B cell (primary cell): ENCODE measurements at regions not wholly inside any gene's neighbourhood (a gene's known extent, or its start where the extent isn't known, plus 50 kb on each side); places are given as distances from the start of the nearest gene placed in this dataset.

Experiments used
- ATAC-seq: fragments of 200-7000 bp; cut with Tn5 transposase; one replicate; pipeline ENCODE4 v1.10.0; 2021; ENCODE audit warnings: low read depth, mild to moderate bottlenecking, moderate number of reproducible peaks, moderate library complexity
- CTCF ChIA-PET: fragments of 350-600 bp; sonication (Branson Sonifier 250); formaldehyde crosslinking; loops from one replicate; lab custom pipeline; 2021; ENCODE audit warnings: antibody characterized with exemption, inconsistent platforms; lab: Charles Lee
- POLR2A ChIA-PET: fragments of 350-600 bp; sonication (Branson Sonifier 250); formaldehyde crosslinking; loops from one replicate; lab custom pipeline; 2021; ENCODE audit warnings: antibody characterized with exemption; lab: Charles Lee
- DNase-seq: peaks from one replicate; pipeline ENCODE4 v3.0.0; 2013
- H2AFZ ChIP-seq: 2 replicates; pipeline ENCODE4 v1.6.1; 2012; ENCODE audit warnings: mild to moderate bottlenecking, low read depth, low read length; ENCODE audit not compliant: insufficient read depth, poor library complexity, severe bottlenecking
- H3K27ac ChIP-seq, 2 donors: 1 replicate in 1 of 2; 2 replicates in 1 of 2; pipeline ENCODE4 v1.5.1; 2012 to 2013; ENCODE audit warnings: low read length in 2 of 2, mild to moderate bottlenecking in 2 of 2, moderate library complexity in 1 of 2
- H3K27me3 ChIP-seq, 4 experiments: fragments of 200-600 bp in 1 of 4; sonication (generic) in 1 of 4; replicated peaks in 1 of 4; 1 replicate in 2 of 4; 2 replicates in 2 of 4; pipeline versions ENCODE4 v1.6.1 to v1.7.0; 2013 to 2016; ENCODE audit warnings: low read length in 3 of 4, mild to moderate bottlenecking in 2 of 4, mixed read lengths in 1 of 4, moderate library complexity in 1 of 4; ENCODE audit not compliant: insufficient read depth in 4 of 4, control insufficient read depth in 3 of 4; ENCODE audit errors: control extremely low read depth in 1 of 4
- H3K36me3 ChIP-seq, 2 experiments: replicated peaks in 1 of 2; 1 replicate in 1 of 2; 2 replicates in 1 of 2; pipeline versions ENCODE4 v1.6.1 to v1.7.1; 2013; ENCODE audit warnings: low read length in 1 of 2; ENCODE audit not compliant: insufficient read depth in 2 of 2, control insufficient read depth in 1 of 2; ENCODE audit errors: control extremely low read depth in 1 of 2, extremely low read depth in 1 of 2
- H3K4me1 ChIP-seq, 2 donors: fragments of 200-600 bp in 1 of 2; sonication (generic) in 1 of 2; 1 replicate in 1 of 2; 2 replicates in 1 of 2; pipeline versions ENCODE4 v1.5.1 to v1.6.1; 2013 to 2017; ENCODE audit warnings: low read length in 2 of 2; ENCODE audit not compliant: control insufficient read depth in 2 of 2, insufficient read depth in 2 of 2
- H3K4me2 ChIP-seq: replicated peaks from 2 replicates; pipeline ENCODE3; 2012; ENCODE audit warnings: mild to moderate bottlenecking, low read depth, low read length; ENCODE audit not compliant: poor library complexity, severe bottlenecking
- H3K4me3 ChIP-seq, 5 experiments: fragments of 200-600 bp in 1 of 5; sonication (generic) in 1 of 5; 1 replicate in 3 of 5; 2 replicates in 2 of 5; pipeline versions ENCODE4 v1.5.1 to v1.7.0; 2011 to 2016; ENCODE audit warnings: low read length in 4 of 5, mild to moderate bottlenecking in 4 of 5, low read depth in 2 of 5, control low read depth in 1 of 5, moderate library complexity in 1 of 5; ENCODE audit not compliant: insufficient read depth in 1 of 5; ENCODE audit errors: control extremely low read depth in 1 of 5, extremely low read depth in 1 of 5
- H3K79me2 ChIP-seq: fragments of 200-600 bp; sonication (generic); one replicate; pipeline ENCODE4 v1.6.0; 2016; ENCODE audit warnings: low read length; ENCODE audit not compliant: control insufficient read depth, insufficient read depth
- H3K9ac ChIP-seq: fragments of 200-600 bp; sonication (generic); 2 replicates; pipeline ENCODE4 v1.6.1; 2017; ENCODE audit warnings: mild to moderate bottlenecking, low read length, moderate library complexity
- H3K9me3 ChIP-seq, 3 donors: one replicate each; pipeline versions ENCODE4 v1.6.1 to v1.7.1; 2013; ENCODE audit warnings: low read length in 2 of 3; ENCODE audit not compliant: control insufficient read depth in 2 of 3, insufficient read depth in 1 of 3; ENCODE audit errors: control extremely low read depth in 1 of 3
- H4K20me1 ChIP-seq: 2 replicates; pipeline ENCODE4 v1.6.0; 2012; ENCODE audit warnings: mild to moderate bottlenecking, low read length; ENCODE audit not compliant: insufficient read depth, control insufficient read depth, poor library complexity, severe bottlenecking
- H3K27ac Mint-ChIP-seq: one replicate; pipeline ENCODE4 v1.8.0; 2021; ENCODE audit warnings: mixed read lengths
- H3K27me3 Mint-ChIP-seq: one replicate; pipeline ENCODE4 v1.8.0; 2021; ENCODE audit warnings: mixed read lengths
- H3K4me1 Mint-ChIP-seq: one replicate; pipeline ENCODE4 v1.8.0; 2021; ENCODE audit warnings: mixed read lengths
- H3K4me3 Mint-ChIP-seq: one replicate; pipeline ENCODE4 v1.8.0; 2021; ENCODE audit warnings: mixed read lengths
- H3K9me3 Mint-ChIP-seq: one replicate; pipeline ENCODE4 v1.8.0; 2022; ENCODE audit warnings: mixed read lengths; ENCODE audit not compliant: insufficient read depth
- EZH2 ChIP-seq: IDR thresholded peaks from 2 replicates; pipeline ENCODE4 v1.6.1; 2012; ENCODE audit warnings: borderline replicate concordance, low read depth, mild to moderate bottlenecking, moderate library complexity, low read length; ENCODE audit not compliant: insufficient read depth, poor library complexity, severe bottlenecking
- WGBS: methylation state at CpG from one replicate; pipeline ENCODE4 v1.1.5; 2013; ENCODE audit warnings: missing lambda C conversion rate; ENCODE audit not compliant: insufficient coverage; 5-methylcytosine and 5-hydroxymethylcytosine counted together
- intact Hi-C: fragments of 100-400 bp; cut with micrococcal nuclease; formaldehyde crosslinking; loops from one replicate; pipeline ENCODE4 v1.10.0; 2022
- TF ChIP-seq, protein P1 (sequence below): fragments of 200-600 bp; IDR thresholded peaks from one replicate; pipeline ENCODE4 v1.8.0; 2022; ENCODE audit warnings: antibody characterized with exemption, mild to moderate bottlenecking

DNA sequence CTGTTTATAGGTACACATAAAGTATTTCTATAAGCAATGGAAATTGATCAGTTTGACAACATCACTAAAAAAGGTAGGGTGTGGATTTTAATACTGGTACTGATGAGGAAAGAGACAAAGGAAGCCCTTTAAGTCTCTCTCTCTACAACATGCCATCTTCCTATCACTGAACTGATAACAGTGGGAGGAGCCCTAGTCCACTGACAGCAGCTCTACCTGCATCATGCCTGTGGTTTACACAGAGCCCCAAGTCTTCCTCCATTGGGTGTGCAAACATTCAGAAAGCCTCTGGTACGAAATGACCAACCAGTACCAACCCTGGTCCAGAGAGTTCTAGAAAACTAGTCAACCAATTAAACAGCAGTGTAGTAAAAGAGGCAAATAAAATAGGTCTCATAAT lies 53.4 kb downstream of the KLF12 start:
- Mint-ChIP-seq H3K4me1 (peaks cover 52% of the 10 kb centered on the region), H3K4me3 (no peak overlapping the region), H3K9me3 (peaks cover 2% of the 10 kb centered on the region), H3K27ac (no peak overlapping the region), H3K27me3 (no peaks in the 10 kb centered on the region)
- CTCF ChIA-PET = no interaction called here
- Histone ChIP-seq H3K36me3 (no peaks in the 10 kb centered on the region), H3K9me3 (no peaks in the 10 kb centered on the region), H3K9ac (no peak overlapping the region), H2AFZ (no peak overlapping the region), H4K20me1 (peaks cover 44% of the 10 kb centered on the region), H3K4me1 (no peaks in the 10 kb centered on the region), H3K4me3 (no peak overlapping the region), H3K79me2 (peaks cover 99% of the 10 kb centered on the region), H3K27ac (no peak overlapping the region), H3K27me3 (no peaks in the 10 kb centered on the region), H3K4me2 (no peak overlapping the region)
- intact Hi-C loops = no loop called here
- no peak for TF ChIP-seq EZH2
- TF ChIP-seq, protein P1, sequence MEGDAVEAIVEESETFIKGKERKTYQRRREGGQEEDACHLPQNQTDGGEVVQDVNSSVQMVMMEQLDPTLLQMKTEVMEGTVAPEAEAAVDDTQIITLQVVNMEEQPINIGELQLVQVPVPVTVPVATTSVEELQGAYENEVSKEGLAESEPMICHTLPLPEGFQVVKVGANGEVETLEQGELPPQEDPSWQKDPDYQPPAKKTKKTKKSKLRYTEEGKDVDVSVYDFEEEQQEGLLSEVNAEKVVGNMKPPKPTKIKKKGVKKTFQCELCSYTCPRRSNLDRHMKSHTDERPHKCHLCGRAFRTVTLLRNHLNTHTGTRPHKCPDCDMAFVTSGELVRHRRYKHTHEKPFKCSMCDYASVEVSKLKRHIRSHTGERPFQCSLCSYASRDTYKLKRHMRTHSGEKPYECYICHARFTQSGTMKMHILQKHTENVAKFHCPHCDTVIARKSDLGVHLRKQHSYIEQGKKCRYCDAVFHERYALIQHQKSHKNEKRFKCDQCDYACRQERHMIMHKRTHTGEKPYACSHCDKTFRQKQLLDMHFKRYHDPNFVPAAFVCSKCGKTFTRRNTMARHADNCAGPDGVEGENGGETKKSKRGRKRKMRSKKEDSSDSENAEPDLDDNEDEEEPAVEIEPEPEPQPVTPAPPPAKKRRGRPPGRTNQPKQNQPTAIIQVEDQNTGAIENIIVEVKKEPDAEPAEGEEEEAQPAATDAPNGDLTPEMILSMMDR = no peak
- DNase-seq = no peak
- no peak for ATAC-seq
- no CpG with 5 or more reads among the region's 1 CpG for WGBS
- POLR2A ChIA-PET = no interaction called here

DNA sequence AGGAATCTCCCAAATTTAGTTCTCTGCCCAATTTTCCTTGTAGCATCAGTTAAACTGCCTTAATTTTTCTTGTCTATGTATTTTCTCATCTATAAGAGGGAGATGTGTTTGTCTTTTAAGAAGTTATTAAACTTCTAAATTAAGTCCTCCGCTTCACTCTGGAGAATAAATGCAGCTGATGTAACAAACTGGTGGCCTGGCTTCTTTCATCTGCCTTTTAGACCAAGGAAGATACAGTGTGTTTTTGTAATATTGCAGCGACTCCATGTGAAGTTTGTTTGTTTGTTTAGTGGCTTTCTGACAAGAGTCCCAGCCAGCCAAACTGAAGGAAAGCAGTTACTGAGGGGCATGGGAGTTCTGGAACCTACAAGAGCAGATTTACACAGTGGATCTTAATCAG lies 56.4 kb downstream of the KLF12 start:
- ChIA-PET POLR2A (no interaction called here), CTCF (no interaction called here)
- Mint-ChIP-seq H3K9me3 (peaks cover 2% of the 10 kb centered on the region), H3K27me3 (no peaks in the 10 kb centered on the region), H3K4me1 (peaks cover 63% of the 10 kb centered on the region), H3K4me3 (no peak overlapping the region), H3K27ac (no peak overlapping the region)
- H3K4me2 ChIP-seq = no peak overlapping the region
- H4K20me1 ChIP-seq = peaks cover 18% of the 10 kb centered on the region
- 100% methylated on average over 1 of the region's 2 CpGs for WGBS
- H3K36me3 ChIP-seq = no peaks in the 10 kb centered on the region
- H2AFZ ChIP-seq = no peak overlapping the region
- ATAC-seq (no peak), DNase-seq (no peak)
- no peak overlapping the region for H3K4me3 ChIP-seq
- intact Hi-C loops = no loop called here
- no peaks in the 10 kb centered on the region for H3K9me3 ChIP-seq
- no peak overlapping the region for H3K9ac ChIP-seq
- H3K27ac ChIP-seq = no peak overlapping the region
- no peak for TF ChIP-seq EZH2
- TF ChIP-seq, protein P1 = no peak
- H3K79me2 ChIP-seq = peaks cover 99% of the 10 kb centered on the region
- no peaks in the 10 kb centered on the region for H3K27me3 ChIP-seq
- peaks cover 2 to 26% of the 10 kb centered on the region in 2 donors for H3K4me1 ChIP-seq
